Keratinocyte (primary cell): ENCODE measurements at regions not wholly inside any gene's neighbourhood (a gene's known extent, or its start where the extent isn't known, plus 50 kb on each side); places are given as distances from the start of the nearest gene placed in this dataset.

ENCODE experiments used
- DNase-seq: peaks from one replicate; pipeline ENCODE4 v3.0.0-alpha.2; 2011; ENCODE audit warnings: low read depth, missing footprints, low spot score
- FAIRE-seq: peaks from 2 replicates; lab custom pipeline; 2011; peaks lifted over from hg19 to GRCh38; lab: Jason Lieb, UNC
- H2AFZ ChIP-seq: 2 replicates; pipeline ENCODE4 v1.6.0; 2012; ENCODE audit warnings: low read length, control low read depth, inconsistent platforms; ENCODE audit not compliant: control insufficient read depth
- H3K27ac ChIP-seq: 2 replicates; pipeline ENCODE4 v1.5.1; 2011; ENCODE audit warnings: low read length; ENCODE audit not compliant: control insufficient read depth, insufficient read depth
- H3K27me3 ChIP-seq: 3 replicates; pipeline ENCODE4 v1.6.0; 2011; ENCODE audit warnings: low read length; ENCODE audit not compliant: control insufficient read depth, insufficient read depth; ENCODE audit errors: extremely low read depth
- H3K36me3 ChIP-seq, 2 experiments: 2 replicates in 1 of 2; 3 replicates in 1 of 2; pipeline ENCODE4 v1.5.1; 2011; ENCODE audit warnings: low read length in 2 of 2, mild to moderate bottlenecking in 1 of 2; ENCODE audit not compliant: control insufficient read depth in 2 of 2, insufficient read depth in 2 of 2; ENCODE audit errors: extremely low read depth in 1 of 2
- H3K4me1 ChIP-seq: 3 replicates; pipeline ENCODE4 v1.5.1; 2011; ENCODE audit warnings: low read length; ENCODE audit not compliant: control insufficient read depth, insufficient read depth; ENCODE audit errors: extremely low read depth
- H3K4me2 ChIP-seq: 3 replicates; pipeline ENCODE4 v1.6.0; 2011; ENCODE audit warnings: low read depth, low read length; ENCODE audit not compliant: control insufficient read depth, insufficient read depth; ENCODE audit errors: extremely low read depth
- H3K4me3 ChIP-seq, 3 experiments: fragments of 200-600 bp in 1 of 3; sonication (generic) in 1 of 3; 2 replicates in 2 of 3; 3 replicates in 1 of 3; pipeline ENCODE4 v1.5.1; 2011 to 2016; ENCODE audit warnings: low read length in 3 of 3, mild to moderate bottlenecking in 3 of 3, control low read depth in 2 of 3, inconsistent platforms in 1 of 3, low read depth in 1 of 3, mixed read lengths in 1 of 3, mixed run types in 1 of 3, moderate library complexity in 1 of 3; ENCODE audit not compliant: control insufficient read depth in 2 of 3, insufficient read depth in 2 of 3; ENCODE audit errors: extremely low read depth in 1 of 3
- H3K79me2 ChIP-seq: 2 replicates; pipeline ENCODE4 v1.6.0; 2012; ENCODE audit warnings: low read length; ENCODE audit not compliant: control insufficient read depth, insufficient read depth
- H3K9ac ChIP-seq: 3 replicates; pipeline ENCODE4 v1.6.0; 2011; ENCODE audit warnings: low read length; ENCODE audit not compliant: control insufficient read depth, insufficient read depth; ENCODE audit errors: extremely low read depth
- H3K9me1 ChIP-seq: 3 replicates; pipeline ENCODE4 v1.6.0; 2011; ENCODE audit warnings: low read length; ENCODE audit not compliant: control insufficient read depth, insufficient read depth; ENCODE audit errors: extremely low read depth
- H3K9me3 ChIP-seq: 2 replicates; pipeline ENCODE4 v1.5.1; 2012; ENCODE audit warnings: low read depth, low read length; ENCODE audit not compliant: control insufficient read depth
- H4K20me1 ChIP-seq: 3 replicates; pipeline ENCODE4 v1.6.0; 2011; ENCODE audit warnings: low read length; ENCODE audit not compliant: control insufficient read depth, insufficient read depth; ENCODE audit errors: extremely low read depth
- CTCF ChIP-seq, 3 experiments: IDR thresholded peaks in 1 of 3; conservative IDR thresholded peaks in 1 of 3; optimal IDR thresholded peaks in 1 of 3; 2 replicates in 2 of 3; 3 replicates in 1 of 3; pipeline versions ENCODE3 to v1.5.1; 2011; ENCODE audit warnings: low read length in 3 of 3, mild to moderate bottlenecking in 3 of 3, moderate library complexity in 2 of 3, control low read depth in 1 of 3, inconsistent platforms in 1 of 3; ENCODE audit not compliant: insufficient read depth in 2 of 3; ENCODE audit errors: extremely low read depth in 1 of 3
- EZH2 ChIP-seq: IDR thresholded peaks from one replicate; pipeline ENCODE4 v1.6.1; 2012; ENCODE audit warnings: inconsistent platforms, mild to moderate bottlenecking, low read length, moderate library complexity
- dilution Hi-C: fragments of 300-500 bp; cut with MboI; formaldehyde crosslinking; loops from one replicate; pipeline ENCODE4 v1.7.0; 2020; ENCODE audit warnings: low sequenced_read_pairs; ENCODE audit not compliant: extremely low pct_ligation_motif_present

- Histone ChIP-seq H3K9ac (no peak overlapping the region), H3K36me3 (no peaks in the 10 kb centered on the region), H3K4me2 (no peak overlapping the region), H3K9me3 (no peaks in the 10 kb centered on the region), H3K4me1 (no peaks in the 10 kb centered on the region), H3K27ac (no peak overlapping the region), H3K27me3 (no peaks in the 10 kb centered on the region), H4K20me1 (no peaks in the 10 kb centered on the region), H3K79me2 (no peaks in the 10 kb centered on the region), H2AFZ (no peak overlapping the region), H3K9me1 (no peaks in the 10 kb centered on the region), H3K4me3 (no peak overlapping the region)
- dilution Hi-C loops, result no loop called here
- no peak for DNase-seq
- FAIRE-seq, result no peak
- TF ChIP-seq CTCF (optimal IDR thresholded peaks at IDR 0.05 in 1 of 3, IDR thresholded peaks at IDR 0.05 in 1 of 3, conservative IDR thresholded peaks at IDR 0.05 in 1 of 3; ENCODE audit: extremely low read depth in 1 of 3, insufficient read depth in 2 of 3, low read length in 3 of 3) (no peak), EZH2 (no peak)
Observed at GRCh38 chr3:869734-870133, 223.1 kb upstream of the CNTN6 start.

- H3K79me2 ChIP-seq, result no peaks in the 10 kb centered on the region
- no peaks in the 10 kb centered on the region for H3K9me1 ChIP-seq
- no peak overlapping the region for H2AFZ ChIP-seq
- no peak overlapping the region for H3K4me2 ChIP-seq
- no peak overlapping the region for H3K27ac ChIP-seq
- TF ChIP-seq CTCF (optimal IDR thresholded peaks at IDR 0.05 in 1 of 3, IDR thresholded peaks at IDR 0.05 in 1 of 3, conservative IDR thresholded peaks at IDR 0.05 in 1 of 3; ENCODE audit: extremely low read depth in 1 of 3, insufficient read depth in 2 of 3, low read length in 3 of 3), result no peak
- TF ChIP-seq EZH2, result no peak
- no peaks in the 10 kb centered on the region for H3K9me3 ChIP-seq
- no peaks in the 10 kb centered on the region for H3K36me3 ChIP-seq
- dilution Hi-C loops, result no loop called here
- no peaks in the 10 kb centered on the region for H3K4me1 ChIP-seq
- no peaks in the 10 kb centered on the region for H3K27me3 ChIP-seq
- no peak for DNase-seq
- FAIRE-seq, result no peak
- H3K4me3 ChIP-seq, result no peak overlapping the region
- H4K20me1 ChIP-seq, result no peaks in the 10 kb centered on the region
- H3K9ac ChIP-seq, result no peak overlapping the region
Observed at GRCh38 chr3:871651-872050, 221.2 kb upstream of the CNTN6 start.
